ENCODE measurements at regions not wholly inside any gene's neighbourhood (a gene's known extent, or its start where the extent isn't known, plus 50 kb on each side); places are given as distances from the start of the nearest gene placed in this dataset.
"Not testable (repeated sequence)": the region's sequence is repeated elsewhere in the genome, so short reads cannot be mapped to it uniquely, and the experiment has no call there.

- no peak for TF ChIP-seq CTCF (IDR thresholded peaks at IDR 0.05; ENCODE audit: extremely low read depth, missing control alignments)
- no peak for DNase-seq (ENCODE audit: low spot score)
Measured at GRCh38 chr12:105534068-105534467, 203.6 kb downstream of the C12orf75 start.

DNA sequence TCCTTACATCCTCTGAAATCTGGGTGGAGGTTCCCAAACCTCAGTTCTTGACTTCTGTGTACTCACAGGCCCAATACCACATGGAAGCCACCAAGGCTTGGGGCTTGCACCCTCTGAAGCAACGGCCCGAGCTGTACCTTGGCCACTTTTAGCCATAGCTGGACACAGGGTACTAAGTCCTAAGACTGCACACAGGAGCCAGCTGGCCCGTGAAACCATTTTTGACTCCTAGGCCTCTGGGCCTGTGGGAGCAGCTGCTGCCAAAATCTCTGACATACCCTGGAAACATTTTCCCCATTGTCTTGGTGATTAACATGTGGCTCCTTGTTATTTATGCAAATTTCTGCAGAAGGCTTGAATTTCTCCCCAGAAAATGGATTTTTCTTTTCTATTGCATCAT lies 204.5 kb downstream of the C12orf75 start:
- not testable (repeated sequence) for DNase-seq (ENCODE audit: low spot score)

DNA sequence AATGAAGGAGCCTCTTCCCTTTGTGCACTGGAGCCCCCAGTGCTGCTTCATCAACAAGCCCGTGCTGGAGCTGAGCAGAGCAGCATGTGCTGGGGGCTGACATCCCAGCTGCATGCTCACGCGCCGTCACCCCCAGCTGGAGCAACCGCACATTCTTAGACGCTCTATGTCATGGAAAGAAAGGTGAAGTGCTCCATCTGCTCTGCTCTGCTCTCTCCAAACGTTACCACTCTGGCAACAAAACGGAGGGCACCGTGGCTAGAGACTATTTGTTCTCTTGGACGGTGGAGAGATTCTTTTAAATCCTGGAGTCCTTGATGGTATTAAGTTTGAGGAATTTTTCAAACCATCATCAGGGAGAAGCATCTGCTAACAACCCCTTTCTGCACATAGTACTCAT lies 208.4 kb downstream of the C12orf75 start:
- no peak for DNase-seq (ENCODE audit: low spot score)
- TF ChIP-seq CTCF (IDR thresholded peaks at IDR 0.05; ENCODE audit: extremely low read depth, missing control alignments): no peak

GRCh38 chr12:105539735-105540134 lies 209.2 kb downstream of the C12orf75 start:
- no peak for DNase-seq (ENCODE audit: low spot score)
- TF ChIP-seq CTCF (IDR thresholded peaks at IDR 0.05; ENCODE audit: extremely low read depth, missing control alignments): no peak

GRCh38 chr12:105547786-105548185 lies 217.3 kb downstream of the C12orf75 start:
- DNase-seq (ENCODE audit: low spot score): no peak
- no peak for TF ChIP-seq CTCF (IDR thresholded peaks at IDR 0.05; ENCODE audit: extremely low read depth, missing control alignments)

DNA sequence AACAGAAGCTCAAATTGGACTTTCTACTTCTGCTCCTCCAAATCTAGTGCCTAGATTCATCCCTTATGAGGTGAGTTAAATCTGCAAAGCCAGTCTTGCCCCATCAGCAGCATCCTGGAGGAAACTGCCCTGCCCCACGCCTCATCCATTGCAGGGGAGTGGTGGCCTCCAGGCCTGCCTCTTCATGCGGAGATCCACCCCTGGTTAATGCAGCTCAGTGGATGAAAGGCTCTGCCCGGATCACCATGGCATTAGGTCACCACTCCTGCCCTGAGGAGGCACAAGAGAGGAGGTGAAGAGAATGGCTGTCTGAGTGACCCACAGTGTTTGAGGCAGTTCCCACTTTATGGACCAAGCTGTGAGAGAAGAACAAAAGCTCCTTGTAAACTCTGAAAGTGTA lies 218.1 kb downstream of the C12orf75 start:
- DNase-seq (ENCODE audit: low spot score): no peak
- no peak for TF ChIP-seq CTCF (IDR thresholded peaks at IDR 0.05; ENCODE audit: extremely low read depth, missing control alignments)

GRCh38 chr12:105552056-105552455 lies 221.6 kb downstream of the C12orf75 start:
- DNase-seq (ENCODE audit: low spot score): no peak
- no peak for TF ChIP-seq CTCF (IDR thresholded peaks at IDR 0.05; ENCODE audit: extremely low read depth, missing control alignments)

DNA sequence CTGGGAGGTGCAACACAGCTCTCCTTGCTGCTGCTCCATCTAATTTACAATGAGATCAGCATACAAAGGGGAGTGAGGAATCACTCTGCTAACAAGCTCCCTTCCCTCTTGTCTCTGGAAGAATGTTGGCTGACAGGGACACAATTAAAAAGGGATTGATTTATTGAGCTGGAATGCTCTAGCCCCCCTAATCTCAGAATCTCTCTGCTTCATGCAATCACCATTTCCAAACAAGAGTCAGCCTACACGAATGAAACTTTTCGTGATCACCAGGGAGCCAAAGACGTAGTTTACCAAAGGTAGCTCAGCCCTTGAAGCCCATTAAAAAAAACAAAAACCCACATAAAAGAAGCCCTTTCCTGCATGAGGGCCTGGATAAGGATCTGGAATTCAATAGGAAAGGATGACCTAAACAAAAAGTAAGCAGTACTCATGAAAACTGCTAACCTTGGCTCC lies 223.8 kb downstream of the C12orf75 start:
- no peak for TF ChIP-seq CTCF (IDR thresholded peaks at IDR 0.05; ENCODE audit: extremely low read depth, missing control alignments)
- DNase-seq (ENCODE audit: low spot score): no peak

All from GM20000 (cell line).